ENCODE measurements at regions not wholly inside any gene's neighbourhood (a gene's known extent, or its start where the extent isn't known, plus 50 kb on each side); places are given as distances from the start of the nearest gene placed in this dataset.

DNA sequence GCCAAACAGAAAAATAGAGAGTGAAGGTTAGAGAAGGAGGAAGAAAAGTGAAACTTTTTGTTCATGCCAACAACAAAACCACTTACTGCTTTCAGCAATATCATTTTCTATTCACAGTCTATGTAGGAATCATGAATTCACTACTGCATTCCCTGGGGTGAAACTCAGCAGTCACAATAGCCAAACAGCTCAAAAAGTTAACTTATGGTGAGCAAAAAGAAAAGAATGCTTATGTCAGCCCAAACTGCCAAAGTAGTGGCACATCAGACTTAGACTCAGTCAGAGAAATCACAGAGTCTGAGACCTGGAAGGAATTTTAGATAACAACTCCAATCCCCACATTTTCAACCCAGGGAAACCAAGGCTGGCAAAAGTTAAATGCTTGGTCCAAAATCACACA lies 238.7 kb upstream of the TMCO5A start:
- Histone ChIP-seq H3K36me3 (replicated peaks in 1 of 2; ENCODE audit: insufficient read depth in 1 of 2, low read depth in 2 of 2) (no peaks in the 10 kb centered on the region), H3K4me1 (no peaks in the 10 kb centered on the region), H3K4me3 (no peak overlapping the region), H3K27me3 (no peaks in the 10 kb centered on the region), H3K27ac (no peak overlapping the region), H3K9me3 (peaks cover 0 to 2% (median 0%) of the 10 kb centered on the region in 3 donors)
- TF ChIP-seq POLR2A (IDR thresholded peaks at IDR 0.05), result no peak
- TF ChIP-seq, protein P1, sequence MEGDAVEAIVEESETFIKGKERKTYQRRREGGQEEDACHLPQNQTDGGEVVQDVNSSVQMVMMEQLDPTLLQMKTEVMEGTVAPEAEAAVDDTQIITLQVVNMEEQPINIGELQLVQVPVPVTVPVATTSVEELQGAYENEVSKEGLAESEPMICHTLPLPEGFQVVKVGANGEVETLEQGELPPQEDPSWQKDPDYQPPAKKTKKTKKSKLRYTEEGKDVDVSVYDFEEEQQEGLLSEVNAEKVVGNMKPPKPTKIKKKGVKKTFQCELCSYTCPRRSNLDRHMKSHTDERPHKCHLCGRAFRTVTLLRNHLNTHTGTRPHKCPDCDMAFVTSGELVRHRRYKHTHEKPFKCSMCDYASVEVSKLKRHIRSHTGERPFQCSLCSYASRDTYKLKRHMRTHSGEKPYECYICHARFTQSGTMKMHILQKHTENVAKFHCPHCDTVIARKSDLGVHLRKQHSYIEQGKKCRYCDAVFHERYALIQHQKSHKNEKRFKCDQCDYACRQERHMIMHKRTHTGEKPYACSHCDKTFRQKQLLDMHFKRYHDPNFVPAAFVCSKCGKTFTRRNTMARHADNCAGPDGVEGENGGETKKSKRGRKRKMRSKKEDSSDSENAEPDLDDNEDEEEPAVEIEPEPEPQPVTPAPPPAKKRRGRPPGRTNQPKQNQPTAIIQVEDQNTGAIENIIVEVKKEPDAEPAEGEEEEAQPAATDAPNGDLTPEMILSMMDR (IDR thresholded peaks at IDR 0.05), result no peak
- no peak for DNase-seq
- intact Hi-C loops (cut with DNase I), result no loop called here
- ATAC-seq, result no peak

DNA sequence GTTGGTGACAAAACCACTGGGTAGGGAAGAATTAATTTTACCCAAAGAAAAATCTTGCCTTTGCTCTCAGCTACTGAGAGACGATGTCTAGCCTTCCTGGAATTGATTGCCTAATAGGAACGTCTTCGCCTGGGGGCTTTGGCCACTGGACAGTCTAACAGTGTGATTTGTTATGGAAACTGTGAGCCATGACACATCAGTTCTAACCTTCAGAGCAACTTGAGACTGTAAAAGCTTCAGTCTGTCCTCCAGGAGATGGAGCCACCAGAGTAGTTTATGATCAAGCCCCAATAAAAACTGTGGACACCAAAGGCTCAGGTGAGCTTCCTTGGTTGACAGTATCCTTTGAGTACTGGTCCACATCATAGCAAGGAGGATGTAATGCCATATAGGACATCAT lies 235.8 kb upstream of the TMCO5A start:
- Histone ChIP-seq H3K27ac (no peak overlapping the region), H3K9me3 (no peaks in the 10 kb centered on the region), H3K36me3 (replicated peaks in 1 of 2; ENCODE audit: insufficient read depth in 1 of 2, low read depth in 2 of 2) (no peaks in the 10 kb centered on the region), H3K27me3 (no peaks in the 10 kb centered on the region), H3K4me1 (no peaks in the 10 kb centered on the region), H3K4me3 (no peak overlapping the region)
- intact Hi-C loops (cut with DNase I), result no loop called here
- TF ChIP-seq, protein P1 (IDR thresholded peaks at IDR 0.05), result no peak
- no peak for TF ChIP-seq POLR2A (IDR thresholded peaks at IDR 0.05)
- DNase-seq (no peak), ATAC-seq (no peak)
- WGBS, 2 donors, result 70 to 74% methylated on average over 3 of the region's 3 CpGs

DNA sequence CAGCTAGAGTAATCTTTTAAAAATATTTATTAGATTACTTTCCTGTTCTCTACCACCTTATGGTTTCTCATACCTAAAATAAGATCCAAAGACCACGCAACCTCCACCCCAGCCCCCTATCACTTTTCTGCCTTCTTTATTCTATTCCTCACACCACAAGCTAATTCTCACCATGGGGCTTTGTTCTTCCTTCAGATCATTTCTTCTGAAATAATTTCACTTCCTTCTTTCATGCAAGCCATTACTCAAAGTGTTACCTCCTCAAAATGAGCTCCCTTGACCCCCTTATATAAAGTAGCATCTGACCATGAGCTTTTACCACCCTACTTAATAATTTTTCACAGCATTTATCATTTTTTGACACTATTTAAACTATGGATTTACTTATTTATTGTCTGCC lies 233.2 kb upstream of the TMCO5A start:
- Histone ChIP-seq H3K36me3 (replicated peaks in 1 of 2; ENCODE audit: insufficient read depth in 1 of 2, low read depth in 2 of 2) (no peaks in the 10 kb centered on the region), H3K27ac (no peak overlapping the region), H3K27me3 (no peaks in the 10 kb centered on the region), H3K4me1 (no peaks in the 10 kb centered on the region), H3K4me3 (no peak overlapping the region), H3K9me3 (no peaks in the 10 kb centered on the region)
- ATAC-seq, result no peak
- intact Hi-C loops (cut with DNase I), result no loop called here
- DNase-seq, result no peak
- WGBS, 2 donors, result 78 to 89% methylated on average over 1 of the region's 1 CpG
- TF ChIP-seq POLR2A (IDR thresholded peaks at IDR 0.05), result no peak
- TF ChIP-seq, protein P1 (IDR thresholded peaks at IDR 0.05), result no peak

DNA sequence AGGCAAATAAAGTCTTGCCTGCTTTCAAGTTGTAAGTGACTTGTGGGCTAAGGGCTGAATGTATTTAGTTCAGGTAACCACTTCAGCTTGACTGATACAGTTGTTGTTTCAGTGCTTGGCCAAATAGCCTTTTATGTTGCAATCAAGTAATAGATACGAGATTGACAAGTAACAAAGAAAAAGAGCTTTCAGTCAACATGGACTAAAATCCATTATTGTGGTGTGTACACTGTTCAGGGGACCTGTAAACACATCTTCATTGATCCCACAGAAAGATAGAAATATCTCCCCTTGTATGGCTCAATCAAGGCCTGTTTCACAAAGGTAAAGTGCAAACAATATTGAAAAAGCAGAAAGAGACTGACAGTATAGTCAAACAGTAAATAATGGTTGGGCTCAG lies 224.8 kb upstream of the TMCO5A start:
- intact Hi-C loops (cut with DNase I), result no loop called here
- ATAC-seq (no peak), DNase-seq (no peak)
- TF ChIP-seq, protein P1 (IDR thresholded peaks at IDR 0.05), result no peak
- no peak for TF ChIP-seq POLR2A (IDR thresholded peaks at IDR 0.05)
- Histone ChIP-seq H3K4me3 (no peak overlapping the region), H3K9me3 (no peaks in the 10 kb centered on the region), H3K27me3 (no peaks in the 10 kb centered on the region), H3K27ac (no peak overlapping the region), H3K4me1 (no peaks in the 10 kb centered on the region), H3K36me3 (replicated peaks in 1 of 2; ENCODE audit: insufficient read depth in 1 of 2, low read depth in 2 of 2) (no peaks in the 10 kb centered on the region)
- 44 to 45% methylated on average over 1 of the region's 1 CpG for WGBS, 2 donors

DNA sequence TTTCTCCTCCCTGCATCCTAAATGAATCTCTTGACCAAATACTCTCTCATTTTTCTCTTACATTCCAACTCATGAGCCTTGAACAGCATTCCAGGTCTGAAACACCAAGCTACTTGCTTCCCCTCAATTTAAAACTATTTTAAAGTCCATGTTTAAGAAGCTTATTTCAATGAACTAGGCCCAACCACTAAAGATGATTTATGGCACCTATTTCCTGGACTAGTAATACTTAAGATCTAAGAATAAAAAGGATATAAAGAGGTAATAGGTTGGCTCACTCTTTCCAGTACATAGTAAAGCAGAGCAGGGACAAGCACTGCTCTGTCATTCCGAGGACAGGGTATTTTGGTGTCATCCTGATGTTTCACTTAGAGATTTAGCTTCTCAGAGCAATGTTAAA lies 219.3 kb upstream of the TMCO5A start:
- ATAC-seq, result no peak
- no peaks in the 10 kb centered on the region for H3K4me1 ChIP-seq
- H3K4me3 ChIP-seq, result no peak overlapping the region
- H3K36me3 ChIP-seq (replicated peaks in 1 of 2; ENCODE audit: insufficient read depth in 1 of 2, low read depth in 2 of 2), result no peaks in the 10 kb centered on the region
- intact Hi-C loops (cut with DNase I), result no loop called here
- 70 to 76% methylated on average over 1 of the region's 1 CpG for WGBS, 2 donors
- H3K9me3 ChIP-seq, result no peaks in the 10 kb centered on the region
- no peak overlapping the region for H3K27ac ChIP-seq
- no peaks in the 10 kb centered on the region for H3K27me3 ChIP-seq
- TF ChIP-seq, protein P1 (IDR thresholded peaks at IDR 0.05), result no peak
- TF ChIP-seq POLR2A (IDR thresholded peaks at IDR 0.05), result no peak
- DNase-seq, result no peak
